GM12873 (cell line): ENCODE measurements at regions not wholly inside any gene's neighbourhood (a gene's known extent, or its start where the extent isn't known, plus 50 kb on each side); places are given as distances from the start of the nearest gene placed in this dataset.

Experiments used
- CTCF ChIP-seq: IDR thresholded peaks from 2 replicates; pipeline ENCODE4 v1.5.1; 2012; ENCODE audit warnings: low read depth, mild to moderate bottlenecking, moderate library complexity, low read length, control low read depth; ENCODE audit not compliant: insufficient read depth; ENCODE audit errors: missing control alignments

GRCh38 chr6:90739802-90740201, 152.9 kb upstream of the MAP3K7 start:
- no peak for TF ChIP-seq CTCF

DNA sequence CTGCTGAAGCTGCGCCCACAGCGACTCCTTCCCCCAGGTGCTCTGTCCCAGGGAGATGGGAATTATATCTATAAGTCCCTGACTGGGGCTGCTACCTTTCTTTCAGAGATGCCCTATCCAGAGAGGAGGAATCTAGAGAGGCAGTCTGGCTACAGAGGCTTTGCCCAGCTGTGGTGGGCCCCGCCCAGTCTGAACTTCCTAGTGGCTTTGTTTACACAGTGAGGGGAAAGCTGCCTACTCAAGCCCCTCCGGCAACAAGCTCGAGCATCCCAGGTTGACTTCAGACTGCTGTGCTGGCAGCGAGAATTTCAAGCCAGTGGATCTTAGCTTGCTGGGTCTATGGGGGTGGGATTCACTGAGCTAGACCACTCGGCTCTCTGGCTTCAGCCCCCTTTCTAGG, 152.5 kb upstream of the MAP3K7 start:
- TF ChIP-seq CTCF = no peak

DNA sequence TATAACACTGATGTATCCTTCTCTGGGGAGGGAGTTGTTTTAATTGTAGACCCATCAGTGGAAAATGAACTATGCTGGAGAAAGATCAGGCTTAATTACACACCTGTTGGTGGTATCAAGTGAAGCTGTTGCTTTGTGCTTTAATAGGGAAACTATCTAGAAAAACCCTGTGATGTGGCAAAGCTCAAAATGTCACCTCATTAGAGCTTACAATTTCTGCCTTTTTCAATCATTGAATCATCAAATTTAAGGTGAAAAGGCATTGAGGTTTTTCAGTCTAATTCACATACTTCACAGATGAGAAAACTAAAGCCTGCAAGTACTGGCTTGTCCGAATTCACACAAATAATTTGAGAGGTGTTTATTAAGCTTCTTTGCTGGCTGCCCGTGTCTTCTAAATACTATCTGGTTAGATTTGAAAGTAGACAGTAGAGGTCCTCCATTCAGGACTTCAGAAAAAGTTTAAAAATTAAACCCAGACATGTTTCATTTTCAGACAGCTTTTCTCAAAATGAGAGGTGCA, 143.3 kb upstream of the MAP3K7 start:
- TF ChIP-seq CTCF = no peak

GRCh38 chr6:90729057-90729456, 142.2 kb upstream of the MAP3K7 start:
- TF ChIP-seq CTCF = no peak

- no peak for TF ChIP-seq CTCF
Observed at GRCh38 chr6:90722648-90723047, 135.8 kb upstream of the MAP3K7 start.

- no peak for TF ChIP-seq CTCF
Observed at GRCh38 chr6:90720404-90720803, 133.5 kb upstream of the MAP3K7 start.

GRCh38 chr6:90719321-90720195, 132.7 kb upstream of the MAP3K7 start:
- TF ChIP-seq CTCF = no peak
